ENCODE measurements at regions not wholly inside any gene's neighbourhood (a gene's known extent, or its start where the extent isn't known, plus 50 kb on each side); places are given as distances from the start of the nearest gene placed in this dataset.
A peak's percentile ranks its signal among the peaks of the same experiment; 100 is the strongest.

GRCh38 chr15:35630985-35631384 is 85.0 kb upstream of the DPH6 start:
- peak in 2 of 4 donors; percentile 8 to 24 for ATAC-seq
- no peak overlapping the region for H3K27ac ChIP-seq
- no peak for FAIRE-seq
- intact Hi-C loops (cut with DNase I) = no loop called here
- WGBS, 2 donors = 39 to 45% methylated on average over 3 of the region's 3 CpGs
- TF ChIP-seq CTCF (IDR thresholded peaks at IDR 0.05) = no peak
- H3K9me3 ChIP-seq = no peaks in the 10 kb centered on the region
- H3K36me3 ChIP-seq = no peaks in the 10 kb centered on the region
- H3K27me3 ChIP-seq = no peaks in the 10 kb centered on the region
- no peak overlapping the region for H3K4me3 ChIP-seq
- no peaks in the 10 kb centered on the region for H3K4me1 ChIP-seq
- no peak for DNase-seq

DNA sequence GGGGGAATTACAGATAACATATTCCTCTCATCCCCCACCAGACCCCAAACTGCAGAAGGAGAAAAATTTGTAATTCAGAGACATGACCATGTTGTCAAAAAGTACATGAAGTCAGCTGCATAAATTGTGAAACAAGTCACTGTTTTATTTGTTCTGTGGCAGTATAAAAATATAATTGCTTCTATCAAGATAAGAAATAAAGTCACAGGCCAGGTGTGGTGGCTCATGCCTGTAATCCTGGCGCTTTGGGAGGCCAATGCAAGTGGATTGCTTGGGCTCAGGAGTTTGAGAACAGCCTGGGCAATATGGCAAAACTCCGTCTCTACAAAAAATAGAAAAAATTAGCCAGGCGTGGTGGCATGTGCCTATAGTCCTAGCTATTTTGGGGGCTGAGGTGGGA is 87.7 kb upstream of the DPH6 start:
- no peak overlapping the region for H3K27ac ChIP-seq
- no peaks in the 10 kb centered on the region for H3K9me3 ChIP-seq
- DNase-seq (no peak), ATAC-seq (no peak), FAIRE-seq (no peak)
- 96% methylated on average over 3 of the region's 3 CpGs for WGBS, 2 donors
- no peaks in the 10 kb centered on the region for H3K27me3 ChIP-seq
- intact Hi-C loops (cut with DNase I) = no loop called here
- no peaks in the 10 kb centered on the region for H3K4me1 ChIP-seq
- H3K36me3 ChIP-seq = no peaks in the 10 kb centered on the region
- TF ChIP-seq CTCF (IDR thresholded peaks at IDR 0.05) = no peak
- no peak overlapping the region for H3K4me3 ChIP-seq

DNA sequence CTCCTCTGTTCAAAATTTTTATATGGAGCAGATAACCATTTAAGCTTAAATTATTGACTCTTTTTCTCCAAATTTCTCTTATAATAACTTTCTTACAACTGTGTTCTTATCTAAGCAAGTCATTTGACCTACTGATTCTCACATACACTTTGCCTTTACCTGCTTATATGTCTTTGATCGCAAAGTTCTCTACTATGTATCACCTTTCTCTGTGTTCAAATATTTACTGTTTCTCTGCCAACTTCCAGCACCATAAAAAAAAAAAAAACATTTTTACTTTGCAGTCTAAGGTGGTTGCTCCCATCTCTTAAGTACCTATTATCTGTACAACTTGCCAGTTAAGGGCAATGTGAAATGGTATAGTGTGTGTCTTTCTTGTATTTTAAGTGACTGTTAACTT is 100.8 kb upstream of the DPH6 start:
- ATAC-seq (peak in 2 of 4 donors; percentile 31 to 59), FAIRE-seq (no peak), DNase-seq (no peak)
- Histone ChIP-seq H3K27ac (no peak overlapping the region), H3K36me3 (no peaks in the 10 kb centered on the region), H3K4me3 (no peak overlapping the region), H3K9me3 (no peaks in the 10 kb centered on the region), H3K27me3 (no peaks in the 10 kb centered on the region), H3K4me1 (no peaks in the 10 kb centered on the region)
- 37 to 47% methylated on average over 1 of the region's 1 CpG for WGBS, 2 donors
- intact Hi-C loops (cut with DNase I) = no loop called here
- TF ChIP-seq CTCF (IDR thresholded peaks at IDR 0.05) = no peak

DNA sequence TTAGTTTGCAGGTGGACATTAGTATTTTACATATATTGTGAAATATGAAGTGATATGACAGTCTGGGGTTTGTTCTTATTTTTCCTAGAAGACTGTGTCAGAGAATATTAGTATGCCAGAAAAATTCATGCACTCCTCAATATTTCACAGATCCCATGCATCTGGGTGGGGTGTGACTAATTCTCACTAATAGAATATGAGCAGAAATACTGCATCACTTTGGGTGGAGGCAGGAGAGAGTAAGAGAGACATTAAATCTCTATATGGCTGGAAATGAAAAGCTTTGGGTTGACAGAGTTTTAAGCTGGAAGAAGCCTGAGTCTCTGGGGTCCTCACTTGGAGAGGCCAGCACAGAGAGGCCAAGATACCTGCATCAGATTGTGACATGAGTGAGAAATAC is 101.3 kb upstream of the DPH6 start:
- FAIRE-seq = no peak

GRCh38 chr15:35648941-35649340 is 103.0 kb upstream of the DPH6 start:
- TF ChIP-seq CTCF (IDR thresholded peaks at IDR 0.05) = no peak
- Histone ChIP-seq H3K9me3 (no peaks in the 10 kb centered on the region), H3K36me3 (no peaks in the 10 kb centered on the region), H3K27me3 (no peaks in the 10 kb centered on the region), H3K4me3 (no peak overlapping the region), H3K27ac (no peak overlapping the region), H3K4me1 (no peaks in the 10 kb centered on the region)
- FAIRE-seq (no peak), ATAC-seq (no peak), DNase-seq (peak in 1 of 6 donors; percentile 6)
- WGBS, 2 donors = 64 to 75% methylated on average over 5 of the region's 5 CpGs
- intact Hi-C loops (cut with DNase I) = no loop called here

More for the DNA sequence above, 101.3 kb upstream of the DPH6 start:
- H3K4me1 ChIP-seq = no peaks in the 10 kb centered on the region
- H3K4me3 ChIP-seq = no peak overlapping the region
- no peak for ATAC-seq
- H3K9me3 ChIP-seq = no peaks in the 10 kb centered on the region
- intact Hi-C loops (cut with DNase I) = no loop called here
- no peak overlapping the region for H3K27ac ChIP-seq
- H3K36me3 ChIP-seq = no peaks in the 10 kb centered on the region
- TF ChIP-seq CTCF (IDR thresholded peaks at IDR 0.05) = no peak
- H3K27me3 ChIP-seq = no peaks in the 10 kb centered on the region
- no peak for DNase-seq

Measured in pancreas (tissue), 10 donors.